ENCODE measurements at regions not wholly inside any gene's neighbourhood (a gene's known extent, or its start where the extent isn't known, plus 50 kb on each side); places are given as distances from the start of the nearest gene placed in this dataset.

- DNase-seq (ENCODE audit: low read depth) = no peak
- TF ChIP-seq CTCF (IDR thresholded peaks at IDR 0.05; ENCODE audit: low read depth, low read length, missing control alignments) = no peak
- no peak overlapping the region for H3K4me3 ChIP-seq (ENCODE audit: low read depth, low read length)
- in situ Hi-C loops (cut with HindIII; ENCODE audit: low sequenced_read_pairs) = no loop called here
Measured at GRCh38 chr6:76634695-76635094, 562.2 kb upstream of the IMPG1 start.

GRCh38 chr6:76633259-76633658, 560.8 kb upstream of the IMPG1 start:
- no peak overlapping the region for H3K4me3 ChIP-seq (ENCODE audit: low read depth, low read length)
- no peak for DNase-seq (ENCODE audit: low read depth)
- in situ Hi-C loops (cut with HindIII; ENCODE audit: low sequenced_read_pairs) = no loop called here
- no peak for TF ChIP-seq CTCF (IDR thresholded peaks at IDR 0.05; ENCODE audit: low read depth, low read length, missing control alignments)

GRCh38 chr6:76631622-76632021, 559.2 kb upstream of the IMPG1 start:
- in situ Hi-C loops (cut with HindIII; ENCODE audit: low sequenced_read_pairs) = no loop called here
- TF ChIP-seq CTCF (IDR thresholded peaks at IDR 0.05; ENCODE audit: low read depth, low read length, missing control alignments) = no peak
- DNase-seq (ENCODE audit: low read depth) = no peak
- H3K4me3 ChIP-seq (ENCODE audit: low read depth, low read length) = no peak overlapping the region

GRCh38 chr6:76615395-76615794, 542.9 kb upstream of the IMPG1 start:
- H3K4me3 ChIP-seq (ENCODE audit: low read depth, low read length) = no peak overlapping the region
- in situ Hi-C loops (cut with HindIII; ENCODE audit: low sequenced_read_pairs) = no loop called here
- TF ChIP-seq CTCF (IDR thresholded peaks at IDR 0.05; ENCODE audit: low read depth, low read length, missing control alignments) = no peak
- DNase-seq (ENCODE audit: low read depth) = no peak

- in situ Hi-C loops (cut with HindIII; ENCODE audit: low sequenced_read_pairs) = no loop called here
- DNase-seq (ENCODE audit: low read depth) = no peak
- TF ChIP-seq CTCF (IDR thresholded peaks at IDR 0.05; ENCODE audit: low read depth, low read length, missing control alignments) = no peak
- no peak overlapping the region for H3K4me3 ChIP-seq (ENCODE audit: low read depth, low read length)
Measured at GRCh38 chr6:76612954-76613353, 540.5 kb upstream of the IMPG1 start.

DNA sequence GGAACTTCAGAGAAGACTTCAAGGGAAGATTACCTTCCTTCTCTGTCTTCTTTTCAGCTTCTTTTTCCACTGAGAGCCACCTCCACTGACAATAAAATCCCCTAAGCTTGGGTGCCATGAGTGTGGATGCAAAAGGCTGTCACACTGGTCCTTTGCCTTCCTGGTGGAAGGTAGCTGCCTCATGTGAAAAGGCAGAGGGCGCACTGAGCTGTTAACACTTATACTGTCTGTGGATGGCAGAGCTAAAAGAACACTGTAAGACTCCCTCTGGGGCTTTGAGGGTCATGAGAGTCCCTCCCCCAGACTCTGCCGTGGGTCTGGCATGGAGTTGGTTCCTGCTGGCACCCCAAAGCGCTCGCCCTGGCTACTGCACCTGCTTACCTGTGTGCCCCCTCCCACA, 536.7 kb upstream of the IMPG1 start:
- DNase-seq (ENCODE audit: low read depth) = no peak
- TF ChIP-seq CTCF (IDR thresholded peaks at IDR 0.05; ENCODE audit: low read depth, low read length, missing control alignments) = no peak
- in situ Hi-C loops (cut with HindIII; ENCODE audit: low sequenced_read_pairs) = no loop called here
- H3K4me3 ChIP-seq (ENCODE audit: low read depth, low read length) = no peak overlapping the region

GRCh38 chr6:76594109-76594508, 521.6 kb upstream of the IMPG1 start:
- TF ChIP-seq CTCF (IDR thresholded peaks at IDR 0.05; ENCODE audit: low read depth, low read length, missing control alignments) = no peak
- no peak overlapping the region for H3K4me3 ChIP-seq (ENCODE audit: low read depth, low read length)
- in situ Hi-C loops (cut with HindIII; ENCODE audit: low sequenced_read_pairs) = no loop called here
- no peak for DNase-seq (ENCODE audit: low read depth)

All from astrocyte of the cerebellum (primary cell).